ENCODE measurements at regions not wholly inside any gene's neighbourhood (a gene's known extent, or its start where the extent isn't known, plus 50 kb on each side); places are given as distances from the start of the nearest gene placed in this dataset.

- H3K27ac ChIP-seq: peak overlapping the region; percentile 74
- TF ChIP-seq, protein P1, sequence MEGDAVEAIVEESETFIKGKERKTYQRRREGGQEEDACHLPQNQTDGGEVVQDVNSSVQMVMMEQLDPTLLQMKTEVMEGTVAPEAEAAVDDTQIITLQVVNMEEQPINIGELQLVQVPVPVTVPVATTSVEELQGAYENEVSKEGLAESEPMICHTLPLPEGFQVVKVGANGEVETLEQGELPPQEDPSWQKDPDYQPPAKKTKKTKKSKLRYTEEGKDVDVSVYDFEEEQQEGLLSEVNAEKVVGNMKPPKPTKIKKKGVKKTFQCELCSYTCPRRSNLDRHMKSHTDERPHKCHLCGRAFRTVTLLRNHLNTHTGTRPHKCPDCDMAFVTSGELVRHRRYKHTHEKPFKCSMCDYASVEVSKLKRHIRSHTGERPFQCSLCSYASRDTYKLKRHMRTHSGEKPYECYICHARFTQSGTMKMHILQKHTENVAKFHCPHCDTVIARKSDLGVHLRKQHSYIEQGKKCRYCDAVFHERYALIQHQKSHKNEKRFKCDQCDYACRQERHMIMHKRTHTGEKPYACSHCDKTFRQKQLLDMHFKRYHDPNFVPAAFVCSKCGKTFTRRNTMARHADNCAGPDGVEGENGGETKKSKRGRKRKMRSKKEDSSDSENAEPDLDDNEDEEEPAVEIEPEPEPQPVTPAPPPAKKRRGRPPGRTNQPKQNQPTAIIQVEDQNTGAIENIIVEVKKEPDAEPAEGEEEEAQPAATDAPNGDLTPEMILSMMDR (conservative IDR thresholded peaks at IDR 0.05): no peak
Observed at GRCh38 chr18:41526054-41526453, 429.0 kb upstream of the PIK3C3 start.

- H3K27ac ChIP-seq: peak overlapping the region; percentile 74
- TF ChIP-seq, protein P1 (conservative IDR thresholded peaks at IDR 0.05): no peak
Observed at GRCh38 chr18:41524674-41525470, 430.2 kb upstream of the PIK3C3 start.

- H3K27ac ChIP-seq: no peak overlapping the region
- TF ChIP-seq, protein P1 (conservative IDR thresholded peaks at IDR 0.05): no peak
Observed at GRCh38 chr18:41517142-41517541, 437.9 kb upstream of the PIK3C3 start.

DNA sequence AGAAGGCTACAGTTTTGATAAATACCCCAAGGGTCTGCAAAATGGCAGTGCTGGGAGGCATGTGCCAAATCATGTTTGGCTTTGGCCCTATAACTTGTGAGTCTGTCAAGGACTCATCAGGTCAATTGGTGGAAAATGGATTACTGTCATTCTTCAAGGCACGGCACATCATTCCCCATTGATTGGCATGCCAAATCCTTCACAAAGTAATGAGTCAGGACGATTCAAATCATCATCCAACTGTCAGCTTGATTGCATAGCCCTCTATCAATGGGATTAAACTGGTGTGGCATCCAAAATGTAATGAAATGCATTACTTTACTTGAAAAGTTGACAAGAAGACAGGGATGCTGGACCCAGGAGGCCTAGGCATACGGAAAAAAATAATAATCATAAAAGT lies 441.6 kb upstream of the PIK3C3 start:
- H3K27ac ChIP-seq: no peak overlapping the region
- TF ChIP-seq, protein P1 (conservative IDR thresholded peaks at IDR 0.05): no peak

DNA sequence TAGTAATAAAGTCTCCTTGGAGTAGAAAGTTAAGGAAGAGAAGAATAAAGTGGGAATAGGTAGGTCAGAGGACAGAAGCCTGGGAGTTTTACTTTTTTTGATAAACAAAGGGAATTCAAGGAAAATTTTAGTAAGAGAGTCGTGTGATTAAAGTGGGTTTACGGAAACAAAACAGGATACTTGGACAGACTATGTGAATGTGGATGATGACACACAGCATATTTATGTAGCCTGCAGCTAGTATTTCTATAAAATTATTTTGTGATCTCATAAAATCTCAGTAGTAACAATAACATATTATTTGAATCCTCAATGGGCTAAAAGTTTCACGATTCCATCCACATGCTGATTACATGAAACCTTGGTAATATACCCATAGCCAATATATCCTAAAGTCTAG lies 450.7 kb upstream of the PIK3C3 start:
- TF ChIP-seq, protein P1 (conservative IDR thresholded peaks at IDR 0.05): no peak
- H3K27ac ChIP-seq: no peak overlapping the region

DNA sequence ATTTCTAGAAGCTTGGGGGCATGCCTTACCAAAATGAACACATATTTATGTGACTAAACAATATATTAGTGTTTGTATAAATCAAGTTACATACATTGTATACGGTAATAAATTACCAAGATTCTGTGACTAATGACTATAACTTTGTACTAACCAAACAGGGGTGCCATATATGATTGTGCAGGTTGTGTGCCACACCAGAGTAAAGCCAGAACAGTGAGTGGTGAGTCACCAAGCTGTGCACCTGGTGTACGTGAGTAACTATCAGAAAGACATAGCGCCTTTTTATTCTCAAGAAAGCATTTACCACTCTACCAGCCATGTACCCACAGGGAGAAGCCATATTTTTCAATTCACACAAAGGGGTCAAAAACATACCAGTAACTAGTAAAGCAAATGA lies 453.2 kb upstream of the PIK3C3 start:
- H3K27ac ChIP-seq: no peak overlapping the region
- TF ChIP-seq, protein P1 (conservative IDR thresholded peaks at IDR 0.05): no peak

DNA sequence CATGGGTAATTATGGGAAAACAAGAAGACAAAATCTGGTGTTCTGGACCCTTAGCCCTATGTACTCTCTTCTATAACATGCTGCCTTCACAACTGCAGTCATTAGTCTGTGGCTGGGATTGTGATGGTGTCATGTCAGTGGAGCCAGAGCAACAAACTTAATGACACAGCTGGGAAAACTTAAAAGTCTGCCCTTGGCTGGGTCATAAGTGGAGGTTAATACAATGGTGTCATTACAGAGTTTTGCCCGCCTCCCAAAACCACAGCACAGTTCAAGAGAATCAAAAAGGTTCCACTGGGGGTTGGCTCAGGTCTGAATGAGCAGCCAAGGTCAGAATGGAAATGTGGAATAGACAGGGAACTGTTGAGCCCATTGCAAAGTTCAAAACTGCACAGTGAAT lies 455.7 kb upstream of the PIK3C3 start:
- TF ChIP-seq, protein P1 (conservative IDR thresholded peaks at IDR 0.05): no peak
- no peak overlapping the region for H3K27ac ChIP-seq

All from VCaP (cell line).